HG03378 (cell line): ENCODE measurements at regions not wholly inside any gene's neighbourhood (a gene's known extent, or its start where the extent isn't known, plus 50 kb on each side); places are given as distances from the start of the nearest gene placed in this dataset.

Experiments
- ATAC-seq: cut with Tn5 transposase; IDR thresholded peaks from one replicate; pipeline ENCODE4 v1.9.1; 2021; ENCODE audit warnings: mild to moderate bottlenecking, moderate library complexity; ENCODE audit not compliant: unreplicated experiment

GRCh38 chr9:18136354-18136994, 337.5 kb upstream of the ADAMTSL1 start:
- no peak for ATAC-seq

- ATAC-seq: no peak
These were observed 336.1 kb upstream of the ADAMTSL1 start for GRCh38 chr9:18137815-18138214.

- ATAC-seq: no peak
These were observed 335.3 kb upstream of the ADAMTSL1 start for GRCh38 chr9:18138656-18139055.

- no peak for ATAC-seq
These were observed 332.3 kb upstream of the ADAMTSL1 start for GRCh38 chr9:18141681-18142080.

GRCh38 chr9:18143073-18143745, 330.7 kb upstream of the ADAMTSL1 start:
- ATAC-seq: no peak

GRCh38 chr9:18146329-18146728, 327.6 kb upstream of the ADAMTSL1 start:
- ATAC-seq: no peak

- ATAC-seq: no peak
These were observed 324.4 kb upstream of the ADAMTSL1 start for GRCh38 chr9:18149471-18150011.

- no peak for ATAC-seq
These were observed 319.3 kb upstream of the ADAMTSL1 start for GRCh38 chr9:18154661-18155060.

GRCh38 chr9:18159254-18159653, 314.7 kb upstream of the ADAMTSL1 start:
- no peak for ATAC-seq

GRCh38 chr9:18163146-18163545, 310.8 kb upstream of the ADAMTSL1 start:
- no peak for ATAC-seq

GRCh38 chr9:18167733-18168132, 306.2 kb upstream of the ADAMTSL1 start:
- ATAC-seq: no peak

- ATAC-seq: no peak
These were observed 300.0 kb upstream of the ADAMTSL1 start for GRCh38 chr9:18173923-18174322.

GRCh38 chr9:18182636-18183035, 291.3 kb upstream of the ADAMTSL1 start:
- no peak for ATAC-seq

GRCh38 chr9:18183974-18184373, 290.0 kb upstream of the ADAMTSL1 start:
- ATAC-seq: no peak

GRCh38 chr9:18184401-18184800, 289.6 kb upstream of the ADAMTSL1 start:
- ATAC-seq: no peak

- ATAC-seq: no peak
These were observed 288.8 kb upstream of the ADAMTSL1 start for GRCh38 chr9:18185196-18185595.

GRCh38 chr9:18188971-18189370, 285.0 kb upstream of the ADAMTSL1 start:
- ATAC-seq: no peak

- no peak for ATAC-seq
These were observed 283.9 kb upstream of the ADAMTSL1 start for GRCh38 chr9:18189871-18190670.

- no peak for ATAC-seq
These were observed 283.1 kb upstream of the ADAMTSL1 start for GRCh38 chr9:18190671-18191374.

GRCh38 chr9:18194316-18194715, 279.6 kb upstream of the ADAMTSL1 start:
- no peak for ATAC-seq

GRCh38 chr9:18195223-18195622, 278.7 kb upstream of the ADAMTSL1 start:
- ATAC-seq: no peak
